ENCODE measurements at regions not wholly inside any gene's neighbourhood (a gene's known extent, or its start where the extent isn't known, plus 50 kb on each side); places are given as distances from the start of the nearest gene placed in this dataset.

DNA sequence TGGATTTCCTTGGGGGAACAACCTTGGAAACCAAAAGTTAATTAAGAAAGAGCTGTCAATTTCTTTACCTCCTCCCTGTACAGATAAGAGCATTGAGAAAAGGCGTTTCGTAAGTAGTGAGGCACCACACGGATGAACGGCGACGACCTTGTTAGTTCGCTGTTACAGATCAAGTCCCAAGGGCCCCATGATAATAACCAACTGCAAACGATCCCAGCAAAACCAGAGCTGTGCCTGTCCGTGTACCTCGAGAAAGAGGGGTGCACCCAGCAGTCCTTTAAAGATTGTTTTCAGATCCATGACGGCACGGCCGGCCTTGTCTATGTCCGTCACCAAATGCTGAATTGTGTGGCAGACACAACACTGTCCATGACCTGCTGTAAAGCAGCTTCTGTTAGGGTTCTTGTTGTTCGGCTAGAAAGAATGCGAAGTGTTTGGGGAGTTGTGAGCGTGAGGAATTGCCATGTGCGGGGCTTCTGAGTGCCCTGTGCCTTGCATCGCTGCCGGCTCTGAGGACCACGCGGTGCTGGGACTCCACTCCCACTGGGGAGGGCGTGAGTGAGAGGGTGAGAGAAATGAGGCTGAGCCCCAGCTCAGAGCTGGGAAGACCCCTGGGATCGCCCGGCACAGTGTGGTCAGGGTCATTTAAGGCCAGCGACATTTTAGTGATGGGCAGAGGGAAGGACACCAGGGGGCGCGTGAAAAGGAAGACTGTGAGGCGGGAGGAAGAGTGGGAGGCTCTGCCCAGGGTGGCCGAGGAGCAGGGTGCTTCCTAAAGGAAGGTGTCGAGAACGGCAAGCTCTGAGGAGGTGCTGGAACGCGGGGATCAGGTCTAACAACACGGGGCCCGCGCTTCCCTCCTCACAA is 136.8 kb upstream of the RPS6KA2 start:
- no peaks in the 10 kb centered on the region for H3K79me2 ChIP-seq (ENCODE audit: insufficient read depth, low read length)
- Mint-ChIP-seq H3K36me3 (ENCODE audit: insufficient read depth in 1 of 3, low read depth in 3 of 3) (no peaks in the 10 kb centered on the region), H3K9me3 (no peaks in the 10 kb centered on the region), H3K4me1 (peaks cover 19 to 36% of the 10 kb centered on the region in 2 experiments), H3K27ac (peak overlapping the region in 2 of 3 experiments; percentile 8 to 55; a peak in 2 of 7 replicates), H3K27me3 (ENCODE audit: low read depth) (peaks cover 8% of the 10 kb centered on the region), H3K4me3 (no peak overlapping the region)
- no peaks in the 10 kb centered on the region for H3K9me3 ChIP-seq (ENCODE audit: control insufficient read depth, low read depth, low read length)
- H3K18ac ChIP-seq (ENCODE audit: insufficient read length, low read depth, low read length), result no peak overlapping the region
- no peak overlapping the region for H2BK15ac ChIP-seq (ENCODE audit: low read depth, low read length)
- no peak overlapping the region for H3K23ac ChIP-seq (ENCODE audit: insufficient read length, low read depth, low read length)
- DNase-seq, result peak; percentile 30
- H3K27me3 ChIP-seq (ENCODE audit: insufficient read depth, low read length), result no peaks in the 10 kb centered on the region
- peak overlapping the region; percentile 34 for H3K14ac ChIP-seq (ENCODE audit: insufficient read depth, low read length)
- H4K20me1 ChIP-seq (ENCODE audit: control insufficient read depth, insufficient read depth, insufficient read length), result no peaks in the 10 kb centered on the region
- H2AFZ ChIP-seq (ENCODE audit: low read length), result no peak overlapping the region
- no peak overlapping the region for H2AK5ac ChIP-seq (ENCODE audit: insufficient read length, low read length)
- no peaks in the 10 kb centered on the region for H3K23me2 ChIP-seq (ENCODE audit: insufficient read length, low read depth, low read length, poor library complexity, severe bottlenecking)
- no peak overlapping the region for H3T11ph ChIP-seq (ENCODE audit: low read length)
- H2BK12ac ChIP-seq (ENCODE audit: insufficient read length, low read depth, low read length), result no peak overlapping the region
- H3K4me1 ChIP-seq (ENCODE audit: insufficient read depth, low read length), result peaks cover 3% of the 10 kb centered on the region; the same call in 1 of the 2 replicates
- no peak overlapping the region for H2BK120ac ChIP-seq (ENCODE audit: low read depth, low read length, poor library complexity, severe bottlenecking)
- no peaks in the 10 kb centered on the region for H3K79me1 ChIP-seq (ENCODE audit: insufficient read depth, low read depth, low read length, poor library complexity, severe bottlenecking)
- no peak overlapping the region for H4K91ac ChIP-seq (ENCODE audit: insufficient read length, low read depth, low read length)
- H3K9ac ChIP-seq (ENCODE audit: extremely low read depth, insufficient read length, low read length), result no peak overlapping the region
- no peak overlapping the region for H3K56ac ChIP-seq (ENCODE audit: insufficient read length, low read depth, low read length)
- WGBS (ENCODE audit: extremely low coverage, insufficient read length, low lambda C conversion rate), result no CpG with 5 or more reads among the region's 37 CpGs
- no peak overlapping the region for H2BK20ac ChIP-seq (ENCODE audit: low read depth, low read length, poor library complexity, severe bottlenecking)
- no peak overlapping the region for H3K27ac ChIP-seq (ENCODE audit: insufficient read length, low read depth, low read length)
- no peak overlapping the region for H2BK5ac ChIP-seq (ENCODE audit: insufficient read length, low read length)
- no peak overlapping the region for H4K8ac ChIP-seq (replicated peaks; ENCODE audit: insufficient read length, low read depth, low read length)
- H4K5ac ChIP-seq (ENCODE audit: insufficient read length, low read depth, low read length), result no peak overlapping the region
- H3K4ac ChIP-seq (ENCODE audit: low read depth, low read length), result no peak overlapping the region
- no peak overlapping the region for H3K4me2 ChIP-seq (ENCODE audit: insufficient read depth, insufficient read length, low read length)
- TF ChIP-seq, protein P1, sequence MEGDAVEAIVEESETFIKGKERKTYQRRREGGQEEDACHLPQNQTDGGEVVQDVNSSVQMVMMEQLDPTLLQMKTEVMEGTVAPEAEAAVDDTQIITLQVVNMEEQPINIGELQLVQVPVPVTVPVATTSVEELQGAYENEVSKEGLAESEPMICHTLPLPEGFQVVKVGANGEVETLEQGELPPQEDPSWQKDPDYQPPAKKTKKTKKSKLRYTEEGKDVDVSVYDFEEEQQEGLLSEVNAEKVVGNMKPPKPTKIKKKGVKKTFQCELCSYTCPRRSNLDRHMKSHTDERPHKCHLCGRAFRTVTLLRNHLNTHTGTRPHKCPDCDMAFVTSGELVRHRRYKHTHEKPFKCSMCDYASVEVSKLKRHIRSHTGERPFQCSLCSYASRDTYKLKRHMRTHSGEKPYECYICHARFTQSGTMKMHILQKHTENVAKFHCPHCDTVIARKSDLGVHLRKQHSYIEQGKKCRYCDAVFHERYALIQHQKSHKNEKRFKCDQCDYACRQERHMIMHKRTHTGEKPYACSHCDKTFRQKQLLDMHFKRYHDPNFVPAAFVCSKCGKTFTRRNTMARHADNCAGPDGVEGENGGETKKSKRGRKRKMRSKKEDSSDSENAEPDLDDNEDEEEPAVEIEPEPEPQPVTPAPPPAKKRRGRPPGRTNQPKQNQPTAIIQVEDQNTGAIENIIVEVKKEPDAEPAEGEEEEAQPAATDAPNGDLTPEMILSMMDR (conservative IDR thresholded peaks at IDR 0.05), result no peak

All from H9 (cell line).